HL-60 (cell line): ENCODE measurements at regions not wholly inside any gene's neighbourhood (a gene's known extent, or its start where the extent isn't known, plus 50 kb on each side); places are given as distances from the start of the nearest gene placed in this dataset.

Experiments used
- POLR2AphosphoS5 ChIP-seq: IDR thresholded peaks from 2 replicates; pipeline ENCODE4 v1.6.1; 2012; ENCODE audit warnings: low read depth
- SPI1 ChIP-seq: IDR thresholded peaks from 2 replicates; pipeline ENCODE4 v1.6.1; 2012; ENCODE audit warnings: low read depth, mild to moderate bottlenecking, borderline replicate concordance
- TF ChIP-seq, protein P1 (sequence below): IDR thresholded peaks from one replicate; pipeline ENCODE4 v1.5.1; 2011; ENCODE audit warnings: low read length, control low read depth, inconsistent platforms; ENCODE audit not compliant: insufficient read depth
- TF ChIP-seq, protein P2 (sequence below): IDR thresholded peaks from 2 replicates; pipeline ENCODE4 v1.6.1; 2012; ENCODE audit warnings: low read depth; ENCODE audit not compliant: insufficient replicate concordance

- TF ChIP-seq, protein P1, sequence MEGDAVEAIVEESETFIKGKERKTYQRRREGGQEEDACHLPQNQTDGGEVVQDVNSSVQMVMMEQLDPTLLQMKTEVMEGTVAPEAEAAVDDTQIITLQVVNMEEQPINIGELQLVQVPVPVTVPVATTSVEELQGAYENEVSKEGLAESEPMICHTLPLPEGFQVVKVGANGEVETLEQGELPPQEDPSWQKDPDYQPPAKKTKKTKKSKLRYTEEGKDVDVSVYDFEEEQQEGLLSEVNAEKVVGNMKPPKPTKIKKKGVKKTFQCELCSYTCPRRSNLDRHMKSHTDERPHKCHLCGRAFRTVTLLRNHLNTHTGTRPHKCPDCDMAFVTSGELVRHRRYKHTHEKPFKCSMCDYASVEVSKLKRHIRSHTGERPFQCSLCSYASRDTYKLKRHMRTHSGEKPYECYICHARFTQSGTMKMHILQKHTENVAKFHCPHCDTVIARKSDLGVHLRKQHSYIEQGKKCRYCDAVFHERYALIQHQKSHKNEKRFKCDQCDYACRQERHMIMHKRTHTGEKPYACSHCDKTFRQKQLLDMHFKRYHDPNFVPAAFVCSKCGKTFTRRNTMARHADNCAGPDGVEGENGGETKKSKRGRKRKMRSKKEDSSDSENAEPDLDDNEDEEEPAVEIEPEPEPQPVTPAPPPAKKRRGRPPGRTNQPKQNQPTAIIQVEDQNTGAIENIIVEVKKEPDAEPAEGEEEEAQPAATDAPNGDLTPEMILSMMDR: no peak
- TF ChIP-seq POLR2AphosphoS5 (no peak), SPI1 (no peak)
- TF ChIP-seq, protein P2, sequence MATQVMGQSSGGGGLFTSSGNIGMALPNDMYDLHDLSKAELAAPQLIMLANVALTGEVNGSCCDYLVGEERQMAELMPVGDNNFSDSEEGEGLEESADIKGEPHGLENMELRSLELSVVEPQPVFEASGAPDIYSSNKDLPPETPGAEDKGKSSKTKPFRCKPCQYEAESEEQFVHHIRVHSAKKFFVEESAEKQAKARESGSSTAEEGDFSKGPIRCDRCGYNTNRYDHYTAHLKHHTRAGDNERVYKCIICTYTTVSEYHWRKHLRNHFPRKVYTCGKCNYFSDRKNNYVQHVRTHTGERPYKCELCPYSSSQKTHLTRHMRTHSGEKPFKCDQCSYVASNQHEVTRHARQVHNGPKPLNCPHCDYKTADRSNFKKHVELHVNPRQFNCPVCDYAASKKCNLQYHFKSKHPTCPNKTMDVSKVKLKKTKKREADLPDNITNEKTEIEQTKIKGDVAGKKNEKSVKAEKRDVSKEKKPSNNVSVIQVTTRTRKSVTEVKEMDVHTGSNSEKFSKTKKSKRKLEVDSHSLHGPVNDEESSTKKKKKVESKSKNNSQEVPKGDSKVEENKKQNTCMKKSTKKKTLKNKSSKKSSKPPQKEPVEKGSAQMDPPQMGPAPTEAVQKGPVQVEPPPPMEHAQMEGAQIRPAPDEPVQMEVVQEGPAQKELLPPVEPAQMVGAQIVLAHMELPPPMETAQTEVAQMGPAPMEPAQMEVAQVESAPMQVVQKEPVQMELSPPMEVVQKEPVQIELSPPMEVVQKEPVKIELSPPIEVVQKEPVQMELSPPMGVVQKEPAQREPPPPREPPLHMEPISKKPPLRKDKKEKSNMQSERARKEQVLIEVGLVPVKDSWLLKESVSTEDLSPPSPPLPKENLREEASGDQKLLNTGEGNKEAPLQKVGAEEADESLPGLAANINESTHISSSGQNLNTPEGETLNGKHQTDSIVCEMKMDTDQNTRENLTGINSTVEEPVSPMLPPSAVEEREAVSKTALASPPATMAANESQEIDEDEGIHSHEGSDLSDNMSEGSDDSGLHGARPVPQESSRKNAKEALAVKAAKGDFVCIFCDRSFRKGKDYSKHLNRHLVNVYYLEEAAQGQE: no peak
Observed at GRCh38 chr12:90170740-90171139, 462.1 kb upstream of the ATP2B1 start.
